ENCODE measurements at regions not wholly inside any gene's neighbourhood (a gene's known extent, or its start where the extent isn't known, plus 50 kb on each side); places are given as distances from the start of the nearest gene placed in this dataset.
"Not testable (repeated sequence)": the region's sequence is repeated elsewhere in the genome, so short reads cannot be mapped to it uniquely, and the experiment has no call there.

GRCh38 chr6:81601918-81602317, 150.6 kb downstream of the TENT5A start:
- Histone ChIP-seq H3K36me3 (ENCODE audit: control insufficient read depth, insufficient read depth, low read length) (no peaks in the 10 kb centered on the region), H3K9me3 (replicated peaks; ENCODE audit: control insufficient read depth, low read depth, low read length) (no peaks in the 10 kb centered on the region), H3K4me1 (ENCODE audit: control insufficient read depth, insufficient read depth, low read length) (no peaks in the 10 kb centered on the region), H3K4me3 (ENCODE audit: low read length) (no peak overlapping the region), H3K27ac (ENCODE audit: low read length) (no peak overlapping the region), H3K27me3 (ENCODE audit: control insufficient read depth, insufficient read depth, low read length) (no peaks in the 10 kb centered on the region)
- no CpG with 5 or more reads among the region's 2 CpGs for WGBS (ENCODE audit: insufficient coverage)
- DNase-seq = no peak

DNA sequence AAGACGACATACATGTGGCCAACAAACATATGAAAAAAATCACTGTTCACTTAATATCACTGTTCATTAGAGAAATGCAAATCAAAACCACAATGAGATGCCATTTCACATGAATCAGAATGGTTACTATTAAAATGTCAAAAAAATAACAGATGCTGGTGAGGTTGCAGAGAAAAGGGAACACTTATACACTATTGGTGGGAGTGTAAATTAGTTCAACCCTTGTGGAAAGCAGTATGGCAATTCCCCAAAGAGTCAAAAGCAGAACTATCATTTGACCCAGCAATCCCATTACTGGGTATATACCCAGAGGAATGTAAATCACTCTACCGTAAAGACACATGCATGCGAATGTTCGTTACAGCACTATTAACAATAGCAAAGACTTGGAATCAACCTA, 152.0 kb downstream of the TENT5A start:
- not testable (repeated sequence) for H3K36me3 ChIP-seq (ENCODE audit: control insufficient read depth, insufficient read depth, low read length); H3K4me3 ChIP-seq (ENCODE audit: low read length); H3K4me1 ChIP-seq (ENCODE audit: control insufficient read depth, insufficient read depth, low read length); H3K27me3 ChIP-seq (ENCODE audit: control insufficient read depth, insufficient read depth, low read length); H3K27ac ChIP-seq (ENCODE audit: low read length); DNase-seq; H3K9me3 ChIP-seq (replicated peaks; ENCODE audit: control insufficient read depth, low read depth, low read length)
- WGBS (ENCODE audit: insufficient coverage) = no CpG with 5 or more reads among the region's 4 CpGs

- Histone ChIP-seq H3K4me1 (ENCODE audit: control insufficient read depth, insufficient read depth, low read length) (no peaks in the 10 kb centered on the region), H3K27ac (ENCODE audit: low read length) (no peak overlapping the region), H3K9me3 (replicated peaks; ENCODE audit: control insufficient read depth, low read depth, low read length) (no peaks in the 10 kb centered on the region), H3K36me3 (ENCODE audit: control insufficient read depth, insufficient read depth, low read length) (no peaks in the 10 kb centered on the region), H3K4me3 (ENCODE audit: low read length) (no peak overlapping the region), H3K27me3 (ENCODE audit: control insufficient read depth, insufficient read depth, low read length) (no peaks in the 10 kb centered on the region)
- WGBS (ENCODE audit: insufficient coverage) = 100% methylated on average over 1 of the region's 2 CpGs
- DNase-seq = no peak
Observed at GRCh38 chr6:81594501-81594900, 158.0 kb downstream of the TENT5A start.

DNA sequence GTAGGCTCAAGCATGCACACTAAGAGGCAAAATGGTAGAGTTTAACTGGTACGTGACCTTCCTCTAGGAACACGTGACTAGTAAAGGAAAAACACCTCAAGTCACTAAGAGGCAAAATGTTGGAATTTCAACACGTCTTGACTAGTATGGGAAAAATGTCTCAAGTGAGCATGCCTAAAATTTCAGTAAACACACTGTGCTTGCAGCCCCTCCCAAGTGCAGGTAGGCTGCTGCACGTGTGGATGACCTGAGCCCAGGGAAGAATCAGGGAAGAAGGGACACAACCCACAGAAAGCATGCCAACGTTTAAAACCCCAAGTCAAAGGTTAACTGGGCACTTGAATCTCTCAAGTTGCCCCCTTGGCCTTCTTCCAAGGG, 162.2 kb downstream of the TENT5A start:
- Histone ChIP-seq H3K27me3 (ENCODE audit: control insufficient read depth, insufficient read depth, low read length) (no peaks in the 10 kb centered on the region), H3K4me3 (ENCODE audit: low read length) (no peak overlapping the region), H3K9me3 (replicated peaks; ENCODE audit: control insufficient read depth, low read depth, low read length) (no peaks in the 10 kb centered on the region), H3K36me3 (ENCODE audit: control insufficient read depth, insufficient read depth, low read length) (no peaks in the 10 kb centered on the region), H3K27ac (ENCODE audit: low read length) (no peak overlapping the region), H3K4me1 (ENCODE audit: control insufficient read depth, insufficient read depth, low read length) (no peaks in the 10 kb centered on the region)
- 70% methylated on average over 2 of the region's 5 CpGs for WGBS (ENCODE audit: insufficient coverage)
- no peak for DNase-seq

GRCh38 chr6:81589465-81590313, 162.8 kb downstream of the TENT5A start:
- Histone ChIP-seq H3K36me3 (ENCODE audit: control insufficient read depth, insufficient read depth, low read length) (no peaks in the 10 kb centered on the region), H3K4me3 (ENCODE audit: low read length) (no peak overlapping the region), H3K27me3 (ENCODE audit: control insufficient read depth, insufficient read depth, low read length) (no peaks in the 10 kb centered on the region), H3K9me3 (replicated peaks; ENCODE audit: control insufficient read depth, low read depth, low read length) (peaks cover 2% of the 10 kb centered on the region), H3K4me1 (ENCODE audit: control insufficient read depth, insufficient read depth, low read length) (no peaks in the 10 kb centered on the region), H3K27ac (ENCODE audit: low read length) (no peak overlapping the region)
- WGBS (ENCODE audit: insufficient coverage) = 36% methylated on average over 5 of the region's 5 CpGs
- no peak for DNase-seq

- no CpG with 5 or more reads among the region's 1 CpG for WGBS (ENCODE audit: insufficient coverage)
- not testable (repeated sequence) for H3K36me3 ChIP-seq (ENCODE audit: control insufficient read depth, insufficient read depth, low read length); H3K27me3 ChIP-seq (ENCODE audit: control insufficient read depth, insufficient read depth, low read length); H3K27ac ChIP-seq (ENCODE audit: low read length); H3K4me1 ChIP-seq (ENCODE audit: control insufficient read depth, insufficient read depth, low read length); DNase-seq; H3K4me3 ChIP-seq (ENCODE audit: low read length); H3K9me3 ChIP-seq (replicated peaks; ENCODE audit: control insufficient read depth, low read depth, low read length)
Observed at GRCh38 chr6:81585686-81586085, 166.8 kb downstream of the TENT5A start.

- H3K27ac ChIP-seq (ENCODE audit: low read length); H3K9me3 ChIP-seq (replicated peaks; ENCODE audit: control insufficient read depth, low read depth, low read length); H3K27me3 ChIP-seq (ENCODE audit: control insufficient read depth, insufficient read depth, low read length); H3K4me3 ChIP-seq (ENCODE audit: low read length); DNase-seq; H3K36me3 ChIP-seq (ENCODE audit: control insufficient read depth, insufficient read depth, low read length); H3K4me1 ChIP-seq (ENCODE audit: control insufficient read depth, insufficient read depth, low read length): not testable (repeated sequence)
- no CpG with 5 or more reads among the region's 2 CpGs for WGBS (ENCODE audit: insufficient coverage)
Observed at GRCh38 chr6:81584156-81584555, 168.3 kb downstream of the TENT5A start.

DNA sequence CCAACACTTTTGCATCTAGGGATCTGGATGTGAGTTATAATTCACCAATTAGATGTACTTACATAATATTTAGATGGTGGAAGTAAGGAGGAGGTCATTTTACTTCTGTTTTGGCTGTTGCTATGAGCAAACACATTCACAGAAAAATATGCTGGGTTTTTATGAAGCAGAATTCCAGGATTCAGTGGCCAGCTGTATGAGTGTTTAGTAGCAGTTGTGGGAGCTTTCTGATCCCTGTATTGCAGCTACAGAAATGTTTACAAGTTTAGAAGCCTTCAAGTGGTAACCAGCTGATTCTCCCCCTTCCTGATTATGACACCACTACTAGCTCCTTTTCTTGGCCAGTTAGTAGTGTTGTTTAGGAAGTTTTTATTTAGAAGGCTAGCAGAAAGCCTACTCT, 177.0 kb downstream of the TENT5A start:
- DNase-seq = peak; percentile 58
- Histone ChIP-seq H3K27ac (ENCODE audit: low read length) (no peak overlapping the region), H3K9me3 (replicated peaks; ENCODE audit: control insufficient read depth, low read depth, low read length) (no peaks in the 10 kb centered on the region), H3K36me3 (ENCODE audit: control insufficient read depth, insufficient read depth, low read length) (no peaks in the 10 kb centered on the region), H3K4me3 (ENCODE audit: low read length) (no peak overlapping the region), H3K4me1 (ENCODE audit: control insufficient read depth, insufficient read depth, low read length) (no peaks in the 10 kb centered on the region), H3K27me3 (ENCODE audit: control insufficient read depth, insufficient read depth, low read length) (no peaks in the 10 kb centered on the region)

- Histone ChIP-seq H3K27ac (ENCODE audit: low read length) (no peak overlapping the region), H3K27me3 (ENCODE audit: control insufficient read depth, insufficient read depth, low read length) (no peaks in the 10 kb centered on the region), H3K9me3 (replicated peaks; ENCODE audit: control insufficient read depth, low read depth, low read length) (no peaks in the 10 kb centered on the region), H3K4me3 (ENCODE audit: low read length) (no peak overlapping the region), H3K36me3 (ENCODE audit: control insufficient read depth, insufficient read depth, low read length) (no peaks in the 10 kb centered on the region), H3K4me1 (ENCODE audit: control insufficient read depth, insufficient read depth, low read length) (no peaks in the 10 kb centered on the region)
- peak; percentile 54 for DNase-seq
- no CpG with 5 or more reads among the region's 2 CpGs for WGBS (ENCODE audit: insufficient coverage)
Observed at GRCh38 chr6:81572020-81572419, 180.5 kb downstream of the TENT5A start.

- no peak overlapping the region for H3K27ac ChIP-seq (ENCODE audit: low read length)
- no peaks in the 10 kb centered on the region for H3K27me3 ChIP-seq (ENCODE audit: control insufficient read depth, insufficient read depth, low read length)
- WGBS (ENCODE audit: insufficient coverage) = 91% methylated on average over 1 of the region's 1 CpG
- H3K4me1 ChIP-seq (ENCODE audit: control insufficient read depth, insufficient read depth, low read length) = no peaks in the 10 kb centered on the region
- no peak for DNase-seq
- no peaks in the 10 kb centered on the region for H3K36me3 ChIP-seq (ENCODE audit: control insufficient read depth, insufficient read depth, low read length)
- H3K4me3 ChIP-seq (ENCODE audit: low read length) = no peak overlapping the region
- no peaks in the 10 kb centered on the region for H3K9me3 ChIP-seq (replicated peaks; ENCODE audit: control insufficient read depth, low read depth, low read length)
Observed at GRCh38 chr6:81570681-81571080, 181.8 kb downstream of the TENT5A start.

GRCh38 chr6:81568973-81569372, 183.5 kb downstream of the TENT5A start:
- Histone ChIP-seq H3K36me3 (ENCODE audit: control insufficient read depth, insufficient read depth, low read length) (no peaks in the 10 kb centered on the region), H3K4me3 (ENCODE audit: low read length) (no peak overlapping the region), H3K27me3 (ENCODE audit: control insufficient read depth, insufficient read depth, low read length) (no peaks in the 10 kb centered on the region), H3K9me3 (replicated peaks; ENCODE audit: control insufficient read depth, low read depth, low read length) (no peaks in the 10 kb centered on the region), H3K27ac (ENCODE audit: low read length) (no peak overlapping the region), H3K4me1 (ENCODE audit: control insufficient read depth, insufficient read depth, low read length) (no peaks in the 10 kb centered on the region)
- 75% methylated on average over 1 of the region's 2 CpGs for WGBS (ENCODE audit: insufficient coverage)
- no peak for DNase-seq

Measured in muscle of leg (tissue), 3 donors.